ENCODE measurements at regions not wholly inside any gene's neighbourhood (a gene's known extent, or its start where the extent isn't known, plus 50 kb on each side); places are given as distances from the start of the nearest gene placed in this dataset.

DNA sequence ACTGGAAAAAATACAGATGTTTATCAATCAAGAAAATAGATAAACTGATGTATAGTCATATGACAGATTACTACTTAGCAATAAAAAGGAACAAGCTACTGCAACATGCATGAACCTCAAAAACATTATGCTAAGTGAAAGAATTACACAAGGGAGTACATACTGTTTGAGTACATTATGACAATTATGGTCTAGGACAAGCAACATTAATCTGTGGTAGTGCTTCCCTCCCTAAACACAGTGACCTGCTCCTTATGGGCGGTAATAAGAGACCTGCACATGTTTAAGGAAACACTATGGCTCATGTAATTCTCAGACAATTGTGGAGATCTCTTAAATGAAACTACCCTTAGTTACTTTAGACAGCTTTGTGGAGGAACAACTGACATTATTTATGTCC, 421.2 kb upstream of the FBXO33 start:
- TF ChIP-seq CTCF (IDR thresholded peaks at IDR 0.05; ENCODE audit: insufficient read depth, low read length, poor library complexity, severe bottlenecking) (no peak), EZH2phosphoT487 (conservative IDR thresholded peaks at IDR 0.05; ENCODE audit: low read length) (no peak)
